ENCODE measurements at regions not wholly inside any gene's neighbourhood (a gene's known extent, or its start where the extent isn't known, plus 50 kb on each side); places are given as distances from the start of the nearest gene placed in this dataset.

DNA sequence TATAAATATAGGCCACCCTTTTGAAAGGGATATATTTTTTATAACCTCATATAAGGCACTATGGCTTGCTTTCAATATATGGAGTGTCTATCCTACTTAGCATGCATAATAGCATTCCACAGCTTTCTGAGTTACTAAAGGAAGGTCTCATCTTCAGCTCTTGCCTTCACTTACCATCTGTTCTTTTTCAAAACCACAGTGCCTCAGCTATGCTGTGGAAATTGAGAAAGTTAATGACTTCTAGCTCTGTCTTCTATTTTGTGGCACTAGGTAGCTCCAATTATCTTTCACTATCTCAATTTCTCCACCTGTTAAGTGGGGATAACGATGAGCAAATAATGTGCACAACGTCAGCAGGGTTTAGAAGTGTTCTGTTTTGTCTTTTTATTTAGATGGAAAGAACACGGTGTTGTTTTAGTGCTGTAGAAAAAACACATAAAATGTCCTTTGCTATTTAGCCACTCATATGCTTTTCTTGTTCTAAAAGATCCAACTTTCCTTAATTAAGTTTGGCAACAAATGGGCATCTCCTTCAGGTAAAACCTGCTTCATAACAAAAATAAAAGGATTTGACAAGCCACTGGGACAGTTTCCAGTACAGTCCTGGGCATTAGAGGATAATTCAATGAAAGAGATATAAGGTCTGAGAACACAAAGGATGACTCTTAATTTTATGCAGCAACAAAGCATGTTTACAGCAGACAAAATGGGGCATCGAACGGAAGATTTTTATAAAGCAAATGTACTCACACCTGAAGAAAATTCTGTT lies 462.0 kb upstream of the SYT1 start:
- no peak overlapping the region for H3K4me3 ChIP-seq
- 0 out of 6 replicates have a peak overlapping the region, but pooled peaks of 1 of the 2 experiments have one; percentile 8 for H3K27ac ChIP-seq
- no peaks in the 10 kb centered on the region for H3K9me3 ChIP-seq
- ChIA-PET CTCF (interaction anchor here (0.6 kb wide), 1 partner anchor 14 kb away, joined by 3 read pairs; no protein-coding TSS in a partner anchor), POLR2A (no interaction called here)
- FAIRE-seq (peak; percentile 7), ATAC-seq (no peak; a peak in 1 of 6 replicates), DNase-seq (ENCODE audit: low read depth in 1 of 2, low spot score in 1 of 2) (no peak)
- TF ChIP-seq ESRRA (IDR thresholded peaks at IDR 0.05; ENCODE audit: borderline replicate concordance, low read length) = no peak
- TF ChIP-seq NFE2L2 (conservative IDR thresholded peaks at IDR 0.05; ENCODE audit: low read length) = no peak
- TF ChIP-seq ZNF302 (CRISPR knock-in tag; IDR thresholded peaks at IDR 0.05) = no peak
- no peak for TF ChIP-seq KDM5A (IDR thresholded peaks at IDR 0.05)
- no peak for TF ChIP-seq RARB (CRISPR knock-in tag; IDR thresholded peaks at IDR 0.05)
- no peak for TF ChIP-seq EHF (CRISPR knock-in tag; IDR thresholded peaks at IDR 0.05)
- TF ChIP-seq CHD2 (IDR thresholded peaks at IDR 0.05; ENCODE audit: low read length, partially characterized antibody) = no peak
- TF ChIP-seq TFCP2L1 (CRISPR knock-in tag; IDR thresholded peaks at IDR 0.05) = no peak
- TF ChIP-seq, protein P1, sequence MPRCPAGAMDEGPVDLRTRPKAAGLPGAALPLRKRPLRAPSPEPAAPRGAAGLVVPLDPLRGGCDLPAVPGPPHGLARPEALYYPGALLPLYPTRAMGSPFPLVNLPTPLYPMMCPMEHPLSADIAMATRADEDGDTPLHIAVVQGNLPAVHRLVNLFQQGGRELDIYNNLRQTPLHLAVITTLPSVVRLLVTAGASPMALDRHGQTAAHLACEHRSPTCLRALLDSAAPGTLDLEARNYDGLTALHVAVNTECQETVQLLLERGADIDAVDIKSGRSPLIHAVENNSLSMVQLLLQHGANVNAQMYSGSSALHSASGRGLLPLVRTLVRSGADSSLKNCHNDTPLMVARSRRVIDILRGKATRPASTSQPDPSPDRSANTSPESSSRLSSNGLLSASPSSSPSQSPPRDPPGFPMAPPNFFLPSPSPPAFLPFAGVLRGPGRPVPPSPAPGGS (IDR thresholded peaks at IDR 0.05) = no peak
- TF ChIP-seq KDM1A (IDR thresholded peaks at IDR 0.05; ENCODE audit: low read depth) = no peak
- TF ChIP-seq HEYL (CRISPR knock-in tag; IDR thresholded peaks at IDR 0.05) = no peak
- TF ChIP-seq ZSCAN20 (CRISPR knock-in tag; IDR thresholded peaks at IDR 0.05) = no peak
- no peak for TF ChIP-seq SREBF2 (IDR thresholded peaks at IDR 0.05)
- TF ChIP-seq PHF8 (IDR thresholded peaks at IDR 0.05; ENCODE audit: borderline replicate concordance, low read depth) = no peak
- TF ChIP-seq MAFK (IDR thresholded peaks at IDR 0.05; ENCODE audit: partially characterized antibody) = no peak
- TF ChIP-seq, protein P2, sequence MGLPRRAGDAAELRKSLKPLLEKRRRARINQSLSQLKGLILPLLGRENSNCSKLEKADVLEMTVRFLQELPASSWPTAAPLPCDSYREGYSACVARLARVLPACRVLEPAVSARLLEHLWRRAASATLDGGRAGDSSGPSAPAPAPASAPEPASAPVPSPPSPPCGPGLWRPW (IDR thresholded peaks at IDR 0.05) = no peak
- no peak for TF ChIP-seq SMC3 (IDR thresholded peaks at IDR 0.05)
- no peak for TF ChIP-seq CEBPB (IDR thresholded peaks at IDR 0.05)
- WGBS (ENCODE audit: missing lambda C conversion rate) = 84% methylated on average over 5 of the region's 5 CpGs
- peaks cover 27% of the 10 kb centered on the region for H3K4me1 ChIP-seq
- no peak overlapping the region for H3K4me2 ChIP-seq

DNA sequence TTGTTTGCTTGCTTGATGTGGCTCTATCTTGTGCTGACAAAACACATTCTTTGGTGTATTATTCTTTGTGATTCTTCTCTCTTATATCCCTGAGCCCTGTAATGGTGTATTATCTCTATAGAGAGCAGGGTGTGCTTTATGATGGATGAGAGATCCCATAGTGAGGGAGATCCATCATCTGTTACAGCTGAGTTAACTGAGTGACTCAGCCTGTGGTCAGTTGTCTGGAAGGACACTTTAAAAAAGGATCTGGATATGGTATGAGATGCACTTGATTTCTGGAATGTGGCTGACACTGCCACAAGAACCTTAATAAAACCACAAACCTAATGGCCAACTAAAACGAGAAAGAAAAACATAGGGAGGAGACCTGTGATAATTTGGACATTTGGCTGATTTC lies 461.4 kb upstream of the SYT1 start:
- 16% methylated on average over 1 of the region's 1 CpG for WGBS (ENCODE audit: missing lambda C conversion rate)
- ATAC-seq = peak; percentile 44 to 77; a peak in 4 of 6 replicates

DNA sequence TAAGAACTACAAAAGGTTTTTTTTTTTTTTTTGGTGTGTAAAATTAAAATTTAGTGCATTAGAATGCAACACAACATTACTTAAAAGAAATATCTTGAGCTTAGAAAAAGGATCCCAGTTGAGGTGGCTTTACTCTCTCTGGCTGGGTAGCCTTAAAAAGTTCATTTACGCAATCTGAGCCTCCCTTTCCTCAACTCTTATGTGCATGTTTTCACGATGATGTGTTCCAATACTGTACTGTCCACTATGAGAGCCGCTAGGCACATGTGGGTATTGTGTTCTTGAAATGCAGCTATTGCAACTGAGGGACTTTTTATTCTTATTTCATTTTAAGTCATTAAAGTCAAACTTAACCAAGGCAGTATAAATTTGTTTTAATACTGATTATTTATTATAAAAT lies 460.9 kb upstream of the SYT1 start:
- TF ChIP-seq EHF (CRISPR knock-in tag; IDR thresholded peaks at IDR 0.05) (no peak), HOXB5 (CRISPR knock-in tag; IDR thresholded peaks at IDR 0.05) (no peak), CEBPB (IDR thresholded peaks at IDR 0.05) (0 out of 4 replicates have a peak, but pooled peaks of 1 of the 2 experiments have one; percentile 36), CHD4 (IDR thresholded peaks at IDR 0.05; ENCODE audit: borderline replicate concordance) (no peak), ESRRA (IDR thresholded peaks at IDR 0.05; ENCODE audit: borderline replicate concordance, low read length) (no peak)
- TF ChIP-seq, protein P1 (IDR thresholded peaks at IDR 0.05) = no peak
- FAIRE-seq (no peak), DNase-seq (ENCODE audit: low read depth in 1 of 2, low spot score in 1 of 2) (no peak), ATAC-seq (no peak)
- Histone ChIP-seq H3K9me3 (no peaks in the 10 kb centered on the region), H3K4me3 (no peak overlapping the region), H3K4me2 (peak overlapping the region; percentile 27; the same call in 2 of the 3 replicates), H3K4me1 (peaks cover 26% of the 10 kb centered on the region), H3K27ac (no peak overlapping the region)
- 73% methylated on average over 3 of the region's 3 CpGs for WGBS (ENCODE audit: missing lambda C conversion rate)
- ChIA-PET POLR2A (interaction anchor here (0.6 kb wide), 1 partner anchor 530 kb away, joined by 3 read pairs; no protein-coding TSS in a partner anchor), CTCF (interaction anchor here (0.6 kb wide), 1 partner anchor 15 kb away, joined by 3 read pairs; no protein-coding TSS in a partner anchor)

More for the DNA sequence above, 461.4 kb upstream of the SYT1 start:
- ChIA-PET CTCF (interaction anchor here (0.6 kb wide), 1 partner anchor 15 kb away, joined by 3 read pairs; no protein-coding TSS in a partner anchor), POLR2A (no interaction called here)
- DNase-seq (ENCODE audit: low read depth in 1 of 2, low spot score in 1 of 2) = peak in 1 of 2 experiments; percentile 30
- Histone ChIP-seq H3K4me2 (peak overlapping the region; percentile 27; the same call in 2 of the 3 replicates), H3K27ac (no peak overlapping the region), H3K9me3 (no peaks in the 10 kb centered on the region), H3K4me3 (no peak overlapping the region), H3K4me1 (peaks cover 31% of the 10 kb centered on the region)
- TF ChIP-seq NR3C1 (IDR thresholded peaks at IDR 0.05) (no peak), PHF8 (IDR thresholded peaks at IDR 0.05; ENCODE audit: borderline replicate concordance, low read depth) (no peak), POLR2AphosphoS2 (conservative IDR thresholded peaks at IDR 0.05; ENCODE audit: low read length) (no peak), HEYL (CRISPR knock-in tag; IDR thresholded peaks at IDR 0.05) (no peak), RNF2 (IDR thresholded peaks at IDR 0.05; ENCODE audit: borderline replicate concordance, low read depth) (no peak)
- FAIRE-seq = no peak
